Dedifferentiated amniotic fluid mesenchymal stem cell (primary cell): ENCODE measurements at regions not wholly inside any gene's neighbourhood (a gene's known extent, or its start where the extent isn't known, plus 50 kb on each side); places are given as distances from the start of the nearest gene placed in this dataset.

Experiments used
- DNase-seq: peaks from one replicate; pipeline ENCODE4 v3.0.0-alpha.2; 2016; ENCODE audit errors: extremely low spot score

DNA sequence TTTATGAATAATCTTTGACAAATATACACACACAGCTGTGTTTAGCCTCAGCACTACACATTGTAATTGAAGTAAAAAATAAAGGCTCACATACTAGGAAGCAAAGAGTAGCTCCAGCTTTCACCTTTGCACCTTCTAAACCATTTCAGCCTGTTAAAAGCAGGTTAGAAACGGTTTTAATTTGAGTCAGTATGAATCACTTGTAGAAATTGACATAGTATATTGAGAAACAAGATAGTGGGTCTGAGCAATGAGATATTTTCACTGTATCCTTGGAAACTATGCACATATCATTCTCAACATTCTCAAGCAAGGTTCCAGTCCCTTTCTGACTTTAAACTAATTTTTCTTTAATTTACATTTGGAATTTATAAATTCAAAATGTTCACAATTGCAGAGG lies 380.3 kb downstream of the AASDHPPT start:
- peak; percentile 60 for DNase-seq

DNA sequence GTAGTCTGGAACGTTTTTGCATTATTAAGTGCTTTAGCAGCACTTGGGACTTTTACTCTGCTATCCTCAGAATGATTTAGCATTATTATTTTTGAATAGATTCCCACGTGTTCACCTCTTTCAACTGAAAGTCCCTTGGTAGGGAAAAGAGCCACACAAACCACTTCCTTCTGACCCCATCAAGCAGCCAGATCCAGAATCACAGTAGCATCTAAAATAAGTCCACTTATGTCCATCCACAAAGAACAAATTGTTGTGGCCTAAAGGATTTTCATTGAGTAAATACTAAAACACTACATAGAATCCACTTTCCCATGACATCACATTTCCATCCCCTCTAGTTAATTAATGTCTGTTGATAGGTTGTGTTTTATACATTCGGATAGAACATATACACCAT lies 381.7 kb downstream of the AASDHPPT start:
- no peak for DNase-seq

DNA sequence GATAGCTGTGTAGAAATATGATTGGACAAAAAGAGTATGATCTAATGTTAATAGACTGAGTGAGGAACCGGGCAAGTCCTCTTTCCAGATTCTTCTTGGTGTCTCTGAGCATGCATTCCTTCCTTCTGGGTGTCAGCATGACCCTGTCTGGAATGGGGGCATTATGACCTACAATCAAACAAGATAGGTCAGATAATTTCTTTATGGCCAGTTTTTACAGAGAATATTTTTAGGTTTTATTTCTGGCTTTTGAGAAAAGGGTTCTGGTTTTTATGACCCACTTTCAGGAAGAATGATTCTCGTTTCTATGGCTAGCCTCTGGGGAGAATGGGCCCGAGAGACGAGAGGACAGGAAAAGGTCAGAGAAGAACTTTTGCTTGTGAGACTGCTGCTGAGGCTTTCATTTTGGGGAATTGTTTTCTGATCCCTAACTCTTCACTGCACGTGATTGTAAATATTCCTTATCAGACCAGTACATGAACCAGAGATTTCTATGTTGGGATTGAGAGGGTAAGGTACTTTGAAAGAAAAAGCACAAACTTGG lies 383.8 kb downstream of the AASDHPPT start:
- DNase-seq: no peak

DNA sequence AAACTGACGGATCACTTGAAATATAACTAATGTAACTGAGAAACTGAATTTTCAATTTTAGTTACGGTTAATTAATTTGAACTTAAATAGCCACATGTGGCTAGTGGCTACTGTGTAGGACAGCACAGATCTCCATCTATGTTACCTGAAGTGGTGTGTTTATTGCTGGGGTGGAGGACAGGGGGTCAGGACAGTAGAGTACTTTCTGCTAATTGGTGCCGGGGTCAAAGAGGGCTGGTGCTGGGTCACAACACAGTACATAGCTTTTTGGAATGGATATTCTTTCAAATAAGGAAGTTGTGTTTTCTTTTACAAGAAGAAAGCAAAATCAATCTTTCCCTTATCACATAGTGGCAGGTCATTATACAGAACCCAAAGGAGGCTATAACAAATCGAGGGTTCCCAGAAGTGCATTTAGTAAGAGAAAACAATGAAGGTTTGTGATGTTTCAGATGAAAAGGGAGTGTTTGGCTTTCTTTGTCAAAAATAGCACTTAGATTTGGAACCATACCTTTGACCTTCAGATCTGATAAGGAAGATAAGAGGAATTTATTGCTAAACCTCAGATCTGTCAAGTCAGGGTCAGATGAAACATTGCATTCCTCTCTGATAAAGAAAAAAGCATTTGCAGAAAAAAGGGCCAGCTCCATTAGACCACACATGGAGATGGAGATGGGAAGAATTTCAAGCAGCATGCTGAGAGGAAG lies 384.5 kb downstream of the AASDHPPT start:
- DNase-seq: no peak

DNA sequence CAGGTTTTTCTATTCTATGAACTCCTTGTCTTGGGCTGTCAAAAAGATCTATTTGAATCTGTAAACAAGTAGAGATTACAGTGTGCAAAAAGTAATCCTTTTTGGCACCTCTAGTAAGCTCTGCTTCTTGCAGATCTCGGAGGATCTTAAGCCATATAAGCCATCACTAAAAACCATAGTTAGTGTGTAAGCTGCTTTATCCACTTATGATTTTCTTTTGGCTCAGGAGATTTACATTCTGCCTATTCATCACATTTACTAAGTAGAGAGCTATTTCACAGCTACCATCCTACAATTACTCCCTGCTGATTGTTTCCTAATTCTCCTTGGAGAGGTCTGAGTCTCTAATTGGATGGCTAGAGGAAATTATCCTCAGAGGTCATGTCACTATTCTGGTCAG lies 385.7 kb downstream of the AASDHPPT start:
- no peak for DNase-seq

DNA sequence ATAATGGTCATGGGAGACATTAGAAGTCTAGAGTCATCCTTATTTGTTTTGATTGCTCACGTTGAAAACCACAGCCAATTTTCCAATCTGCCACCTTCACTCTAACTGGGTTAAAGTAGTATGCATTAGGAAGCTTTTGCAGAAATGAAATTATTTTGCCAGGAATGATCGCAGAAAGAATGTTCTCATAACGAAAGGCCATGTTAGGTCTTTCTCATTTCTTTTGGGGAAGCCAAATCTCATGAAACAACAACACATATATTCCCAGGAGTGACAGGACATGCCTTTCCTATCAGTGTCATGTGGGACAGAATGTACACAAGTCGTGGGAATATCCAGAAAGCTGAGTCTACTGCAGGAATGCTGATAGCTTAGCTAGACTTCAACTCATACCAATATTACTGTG lies 386.3 kb downstream of the AASDHPPT start:
- no peak for DNase-seq

DNA sequence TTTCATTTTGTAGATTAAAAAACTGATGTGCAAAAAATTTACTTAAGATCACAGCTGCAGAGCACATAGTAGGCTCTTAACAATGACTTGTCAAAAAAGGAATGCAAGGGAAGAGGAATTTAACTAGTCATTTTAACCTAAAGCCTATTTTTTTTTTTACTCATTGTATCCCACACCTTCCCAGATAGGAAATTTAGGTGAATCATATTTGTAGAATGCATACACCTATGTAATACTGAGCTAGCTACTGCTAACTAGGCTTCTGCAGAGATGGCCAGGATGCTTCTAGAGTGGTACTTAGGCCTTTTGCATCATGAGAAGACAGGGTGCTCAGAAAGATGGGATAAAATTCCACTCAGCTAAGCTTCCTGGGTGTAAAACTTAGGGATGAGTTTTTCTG lies 387.3 kb downstream of the AASDHPPT start:
- DNase-seq: no peak

DNA sequence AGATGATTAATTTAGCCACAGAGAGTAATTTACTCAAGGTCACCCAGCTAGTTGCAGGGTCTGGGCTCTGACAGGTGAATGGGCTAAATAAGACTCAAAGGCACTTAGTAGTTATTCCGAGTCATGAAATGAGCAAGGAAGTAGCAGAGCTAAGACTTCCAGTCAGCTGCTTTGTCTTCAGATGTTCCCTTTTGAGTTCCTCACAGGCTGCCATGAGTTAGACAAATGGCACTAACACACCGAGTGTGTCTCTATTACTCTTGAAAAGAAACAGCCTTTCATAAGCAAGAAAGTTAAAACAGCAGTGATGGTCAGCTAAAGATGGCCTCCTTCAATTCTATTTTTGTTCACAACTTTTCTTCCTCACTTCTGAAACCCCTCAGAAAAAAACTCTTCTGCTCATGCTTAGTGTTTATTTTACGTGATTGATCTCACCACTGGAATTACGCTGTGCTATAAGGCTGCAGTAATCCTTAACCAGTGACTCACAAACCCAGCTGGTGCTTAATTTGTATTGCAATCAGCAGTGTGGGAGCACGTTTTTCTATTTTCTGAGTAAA lies 389.1 kb downstream of the AASDHPPT start:
- peak; percentile 37 for DNase-seq

DNA sequence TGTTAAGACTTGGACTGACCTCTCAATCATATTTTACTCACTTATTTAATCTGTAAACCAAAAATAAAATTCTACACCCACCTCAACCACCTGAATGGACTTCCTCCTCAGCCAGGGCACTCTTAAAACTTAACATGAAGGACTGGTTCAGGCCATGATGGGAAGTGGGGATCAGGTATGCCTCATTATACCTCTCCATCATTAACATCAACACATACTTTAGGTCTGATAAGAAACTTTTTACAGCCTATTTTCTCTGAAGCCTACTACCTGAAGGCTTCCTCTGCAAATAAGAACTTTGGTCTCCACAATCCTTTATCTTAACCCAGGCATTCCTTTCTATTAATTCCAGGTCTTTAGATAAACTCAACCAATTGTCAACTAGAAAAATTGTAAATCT lies 390.0 kb downstream of the AASDHPPT start:
- DNase-seq: no peak

DNA sequence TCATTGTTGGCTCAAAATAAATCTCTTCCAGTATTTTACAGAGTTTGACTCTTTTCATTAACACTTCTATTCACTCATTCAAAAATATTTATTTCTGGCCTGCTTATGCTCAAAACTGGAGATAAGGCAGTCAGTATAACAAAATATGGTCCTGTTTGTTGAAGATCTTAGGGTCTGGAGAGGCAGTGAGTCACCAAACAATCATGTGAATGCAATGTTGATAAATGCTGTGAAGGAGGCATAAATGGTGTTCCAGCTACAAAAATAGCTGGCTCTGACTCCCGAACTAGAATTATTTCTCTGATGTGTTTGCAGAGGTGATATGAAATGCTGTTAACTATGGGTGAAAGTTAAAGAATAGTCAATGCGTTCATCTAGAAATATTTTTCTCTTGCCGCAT lies 390.6 kb downstream of the AASDHPPT start:
- no peak for DNase-seq

DNA sequence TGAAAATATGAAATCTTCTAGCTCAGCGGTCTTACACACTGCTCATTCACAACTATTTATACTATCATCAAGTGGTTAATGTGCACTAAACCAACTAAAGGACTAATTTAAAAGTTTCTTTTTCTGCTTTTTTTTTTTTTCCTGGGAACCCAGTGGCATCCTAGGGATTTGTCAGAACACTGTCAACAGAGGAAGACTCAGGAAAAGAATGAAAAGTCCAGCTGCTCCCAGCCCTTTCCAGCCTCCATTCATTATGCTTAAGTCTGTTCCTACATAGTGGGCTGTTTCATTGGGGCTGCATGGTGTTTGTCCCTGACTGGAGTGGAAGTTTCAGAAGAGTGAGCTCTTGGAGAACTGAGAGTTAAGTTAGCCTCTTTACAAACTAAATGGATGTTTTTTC lies 391.1 kb downstream of the AASDHPPT start:
- no peak for DNase-seq

DNA sequence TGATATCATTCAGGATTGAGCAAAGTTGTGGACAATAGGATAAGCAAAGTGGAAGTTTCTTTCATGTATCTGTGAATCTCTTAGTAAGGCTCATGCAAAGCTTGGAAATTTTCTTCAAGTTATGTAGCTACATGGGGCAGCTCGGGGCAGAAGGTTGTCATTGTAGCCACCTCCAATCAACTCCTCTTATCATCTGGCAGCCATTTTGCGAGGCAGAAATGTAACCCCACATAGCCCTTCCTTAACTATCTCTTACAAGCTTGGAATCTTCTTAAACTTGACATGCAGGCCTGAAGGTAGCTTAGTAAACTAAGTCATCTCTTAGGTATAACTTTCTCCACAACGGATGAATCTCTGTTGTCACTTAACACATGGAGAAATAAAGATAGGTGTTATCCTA lies 392.8 kb downstream of the AASDHPPT start:
- DNase-seq: no peak

DNA sequence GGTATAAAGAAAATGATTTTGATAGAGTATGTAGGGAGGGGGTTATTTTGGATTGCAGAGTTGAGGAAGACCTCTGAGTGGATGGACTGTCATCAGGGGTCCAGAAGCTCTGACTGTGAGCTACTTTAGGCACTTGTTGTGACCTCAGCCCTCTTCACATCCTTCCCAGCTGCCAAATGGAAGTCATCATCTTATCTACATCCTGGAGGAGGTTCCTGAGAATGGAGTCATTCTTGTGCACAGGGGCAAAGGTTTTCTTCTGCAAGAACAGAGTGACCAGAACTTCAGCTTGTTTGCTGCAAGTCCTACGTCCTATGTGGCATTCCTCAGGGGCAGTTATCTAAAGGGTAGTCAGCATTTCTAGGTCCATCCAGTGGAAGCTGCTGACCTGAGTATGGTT lies 393.8 kb downstream of the AASDHPPT start:
- no peak for DNase-seq

DNA sequence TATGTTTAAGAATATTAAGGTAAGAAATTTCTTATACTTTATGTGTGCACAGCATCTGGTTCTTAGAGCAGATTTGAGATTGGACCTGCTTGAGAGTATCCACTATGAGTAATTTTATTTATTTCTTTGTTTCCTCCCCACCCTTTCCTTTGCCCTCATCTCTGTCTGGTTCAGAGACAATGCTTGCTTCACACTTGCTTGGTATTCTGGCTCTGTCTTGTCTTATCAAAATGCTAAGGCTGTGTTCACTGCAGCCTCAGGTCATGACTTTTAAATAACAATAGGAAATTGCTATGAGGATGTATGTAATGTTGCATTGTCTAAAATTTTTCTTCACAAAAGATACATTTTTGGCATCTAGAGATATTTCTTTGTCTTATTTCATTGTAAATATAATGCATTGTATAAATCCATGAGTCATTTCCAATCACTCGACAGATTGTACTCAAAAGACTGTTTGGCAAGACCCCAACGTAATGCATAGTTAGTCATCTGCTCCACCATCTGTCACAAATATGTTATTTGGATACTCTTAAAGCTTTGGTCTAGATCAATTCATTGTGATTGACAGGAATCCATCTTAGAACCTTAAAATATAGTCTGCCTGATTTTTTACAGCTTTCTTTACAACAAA lies 395.7 kb downstream of the AASDHPPT start:
- DNase-seq: no peak

DNA sequence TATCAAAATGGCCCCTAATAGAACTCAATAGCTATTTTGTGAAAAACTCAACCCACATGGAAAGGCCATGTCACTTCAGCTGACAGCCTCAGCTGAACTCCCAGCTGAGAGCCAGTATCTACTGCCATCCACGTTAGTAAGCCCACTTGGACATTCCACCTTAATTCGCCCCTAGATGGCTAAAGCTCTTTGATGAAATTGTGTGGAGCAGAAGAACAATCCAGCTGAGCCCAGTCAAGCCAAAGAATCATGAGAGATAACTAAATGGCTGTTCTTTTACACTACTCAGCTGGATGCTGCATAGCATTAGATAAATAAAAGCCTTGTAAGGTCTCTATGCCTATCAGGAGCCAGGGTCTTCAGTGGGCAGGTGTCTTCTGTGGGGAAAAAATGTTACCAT lies 396.8 kb downstream of the AASDHPPT start:
- DNase-seq: no peak

DNA sequence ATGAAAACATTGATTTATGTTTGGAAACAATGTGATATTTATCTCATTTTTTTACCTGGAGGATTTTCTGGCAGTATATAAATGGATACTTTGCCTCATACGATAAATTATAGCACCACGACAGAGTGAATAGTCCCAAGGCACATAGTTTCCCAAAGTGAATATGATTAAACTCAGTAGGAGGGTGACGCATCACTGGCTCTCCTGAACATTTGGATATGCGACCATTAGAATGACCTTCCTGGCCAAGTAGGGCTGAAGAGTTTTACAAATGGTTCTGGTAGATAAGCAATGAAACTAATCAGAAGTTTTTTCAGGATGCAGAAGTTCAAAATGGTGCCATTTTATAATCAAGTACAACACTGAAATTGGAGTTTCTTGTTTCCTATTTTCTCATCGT lies 397.7 kb downstream of the AASDHPPT start:
- DNase-seq: no peak

DNA sequence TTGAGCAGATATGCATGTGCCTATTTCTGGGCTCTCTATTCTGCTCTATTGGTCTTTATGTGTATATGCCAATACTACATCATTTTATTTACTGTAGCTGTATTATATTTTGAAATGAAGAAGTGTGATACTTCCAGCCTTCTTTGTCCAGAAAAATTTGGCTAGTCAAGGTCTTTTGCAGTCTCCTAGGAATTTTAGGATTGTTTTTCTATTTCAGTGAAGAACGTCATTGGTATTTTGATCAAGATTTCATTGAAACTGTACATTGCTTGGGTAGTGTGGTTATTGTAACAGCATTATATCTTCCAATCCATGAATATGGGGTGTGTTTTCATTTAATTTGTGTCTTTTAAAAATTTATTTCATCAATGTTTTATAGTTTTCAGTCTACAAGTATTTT lies 400.3 kb downstream of the AASDHPPT start:
- DNase-seq: peak; percentile 52

DNA sequence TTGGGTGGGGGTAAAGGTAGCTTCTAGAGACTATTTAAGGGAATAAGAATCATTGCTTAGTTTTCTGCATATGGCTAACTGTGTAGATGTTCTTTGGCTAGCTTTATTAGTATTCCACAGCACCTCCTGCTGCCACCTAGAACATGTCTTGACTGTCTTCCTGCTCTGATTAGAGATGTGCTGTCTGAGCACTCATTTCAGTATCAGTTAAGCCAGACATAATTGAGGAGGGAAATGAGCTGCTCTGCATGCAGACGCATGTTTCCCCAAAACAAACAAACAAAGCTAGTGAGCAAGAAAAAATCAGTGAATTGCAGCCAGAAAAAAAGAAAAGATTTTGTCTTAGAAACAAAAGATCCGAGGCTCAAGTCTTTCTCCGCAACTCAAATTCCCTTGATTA lies 402.2 kb downstream of the AASDHPPT start:
- DNase-seq: no peak

DNA sequence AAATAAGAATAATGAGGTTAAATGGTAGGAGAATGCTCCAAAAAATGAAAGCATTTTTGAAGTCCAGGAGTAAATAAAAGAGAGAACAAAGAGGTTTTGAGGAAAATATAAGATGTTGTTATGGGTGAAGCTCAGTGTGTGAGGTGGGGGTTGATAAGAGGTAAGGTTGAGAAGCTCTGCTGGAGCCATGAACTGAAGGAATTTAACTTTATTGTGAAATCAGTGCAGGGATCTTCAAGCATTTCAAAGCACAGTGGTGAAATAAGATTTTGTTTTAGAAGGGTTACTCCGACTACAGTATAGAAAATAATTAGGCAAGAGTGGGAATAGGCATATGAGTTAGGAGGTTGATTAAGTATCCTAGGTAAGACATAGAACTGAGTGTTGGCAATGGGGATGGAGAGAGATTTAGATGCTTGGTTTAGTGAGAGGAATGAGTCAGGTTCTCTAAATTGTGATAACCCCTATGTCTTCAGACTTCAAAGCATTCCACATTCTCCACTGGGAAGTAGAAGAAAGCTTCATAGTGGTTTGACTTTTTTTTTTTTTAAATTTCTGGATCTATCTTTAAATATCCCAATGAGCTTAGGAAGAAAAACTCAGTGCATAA lies 403.2 kb downstream of the AASDHPPT start:
- no peak for DNase-seq

DNA sequence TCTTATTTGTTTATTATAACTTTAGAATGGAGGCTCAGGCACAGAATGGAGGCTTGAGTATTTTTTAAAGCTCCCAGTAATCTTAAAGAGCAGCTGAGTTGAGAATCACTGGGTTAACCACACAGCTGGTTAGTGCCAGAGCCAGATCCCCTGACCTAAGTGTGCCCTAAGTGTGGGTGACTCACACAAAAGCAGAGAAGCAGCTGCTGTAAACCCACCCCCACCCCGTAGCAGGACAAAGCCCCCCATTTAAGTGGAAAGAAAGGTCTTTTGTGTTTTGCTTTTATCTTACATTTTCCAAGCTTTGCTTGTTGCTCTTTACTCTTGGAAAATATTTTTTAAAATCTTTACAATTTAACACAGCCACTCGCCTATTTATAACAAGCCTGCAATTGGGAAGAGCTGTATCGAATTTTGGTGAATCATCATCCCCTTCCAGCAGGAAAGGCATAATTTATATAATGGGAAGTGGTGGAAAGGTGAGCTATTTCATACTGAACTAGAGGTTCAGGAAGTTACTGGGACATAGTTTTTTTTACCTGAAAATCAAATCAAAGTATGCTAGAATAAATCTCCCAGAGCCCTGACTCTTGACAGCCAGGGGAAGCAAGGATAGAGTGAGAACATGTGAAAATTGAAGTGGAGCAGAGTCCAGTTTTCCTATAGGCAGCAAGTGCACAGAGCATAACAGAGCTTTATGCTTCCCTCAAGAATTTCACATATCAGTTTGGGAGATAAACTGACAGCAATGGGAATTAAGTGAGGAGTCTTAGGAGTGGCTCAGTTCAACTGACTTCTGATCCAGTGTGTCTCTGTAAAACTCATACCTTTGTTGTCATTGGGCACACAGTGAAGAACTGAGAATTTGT lies 405.7 kb downstream of the AASDHPPT start:
- no peak for DNase-seq

DNA sequence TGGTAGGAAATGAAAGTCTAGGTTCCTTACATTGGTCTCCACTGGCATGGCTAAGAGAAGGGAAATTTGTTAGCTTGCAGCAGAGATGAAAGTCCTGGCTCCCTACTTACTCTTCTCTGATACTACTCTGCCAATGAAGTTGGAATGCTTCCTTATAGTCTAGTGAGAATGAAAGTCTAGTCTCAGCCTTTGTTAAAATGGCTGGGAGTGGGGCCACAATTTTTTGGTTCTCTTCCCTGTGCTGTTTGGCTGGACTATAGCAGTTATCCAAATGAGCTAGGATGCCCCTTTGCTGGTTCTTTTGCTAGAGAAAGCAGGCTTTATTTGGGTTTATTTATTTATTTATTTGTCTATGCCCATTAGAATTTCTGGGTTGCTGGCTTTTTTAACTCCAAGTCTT lies 414.3 kb downstream of the AASDHPPT start:
- DNase-seq: no peak

DNA sequence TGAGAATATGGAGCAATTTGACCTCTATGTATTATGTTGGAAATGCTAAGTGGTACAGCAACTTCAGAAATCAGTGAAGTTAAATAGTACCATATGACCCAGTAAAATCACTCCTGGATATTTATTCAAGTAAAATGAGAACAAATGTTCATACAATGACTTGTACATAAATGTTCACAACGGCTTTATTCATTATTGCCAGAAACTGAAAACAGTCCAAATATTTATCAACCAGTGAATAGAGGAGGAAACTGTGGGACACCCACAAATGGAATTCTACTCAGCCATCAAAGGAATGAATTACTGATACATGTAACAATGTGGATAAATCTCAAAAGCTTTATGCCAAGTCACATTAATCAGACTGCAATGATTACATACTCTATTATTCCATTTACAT lies 416.3 kb downstream of the AASDHPPT start:
- peak; percentile 64 for DNase-seq
